ENCODE measurements at regions not wholly inside any gene's neighbourhood (a gene's known extent, or its start where the extent isn't known, plus 50 kb on each side); places are given as distances from the start of the nearest gene placed in this dataset.

DNA sequence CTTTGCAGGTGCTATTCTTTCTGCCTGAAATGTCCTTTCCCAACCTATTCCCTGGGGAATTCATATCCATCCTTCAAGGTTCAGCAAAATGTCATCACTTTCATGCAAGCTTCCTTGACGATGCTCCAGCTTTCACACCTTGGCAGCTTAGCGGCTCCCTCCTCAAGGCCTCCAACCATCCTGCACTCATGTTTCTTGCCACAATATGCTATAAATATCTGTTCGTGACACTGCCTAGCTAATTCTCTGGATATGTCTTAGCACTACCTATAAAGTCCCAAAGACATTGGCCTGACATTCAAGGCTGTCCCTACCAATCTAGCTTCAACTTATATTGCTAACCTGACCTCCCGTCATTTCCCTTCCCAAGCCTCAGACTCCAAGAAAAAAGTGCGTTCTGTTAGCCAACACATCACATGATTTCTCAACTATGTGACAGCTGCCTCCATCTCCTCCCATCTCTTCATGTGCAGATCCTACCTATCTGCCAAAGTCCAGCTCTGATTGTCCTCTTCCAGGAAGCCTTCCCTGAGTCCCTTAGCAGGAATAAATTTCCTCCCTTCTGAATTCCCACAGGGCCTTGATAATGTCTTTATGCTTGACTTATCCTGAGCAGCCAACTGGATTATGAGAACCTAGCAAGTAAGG, 359.9 kb upstream of the F9 start:
- TF ChIP-seq TEAD4 (IDR thresholded peaks at IDR 0.05) (no peak), CEBPB (IDR thresholded peaks at IDR 0.05) (no peak), TCF12 (IDR thresholded peaks at IDR 0.05; ENCODE audit: low read depth) (no peak), NFIC (IDR thresholded peaks at IDR 0.05) (no peak), YY1 (IDR thresholded peaks at IDR 0.05; ENCODE audit: low read depth) (no peak), RAD21 (IDR thresholded peaks at IDR 0.05; ENCODE audit: low read depth) (no peak), CREB1 (IDR thresholded peaks at IDR 0.05; ENCODE audit: low read depth) (no peak), TAF1 (IDR thresholded peaks at IDR 0.05; ENCODE audit: low read depth) (no peak), FOXM1 (IDR thresholded peaks at IDR 0.05; ENCODE audit: borderline replicate concordance, low read depth) (no peak), ZBTB7A (IDR thresholded peaks at IDR 0.05; ENCODE audit: low read depth) (no peak), EP300 (IDR thresholded peaks at IDR 0.05; ENCODE audit: borderline replicate concordance) (no peak), EGR1 (IDR thresholded peaks at IDR 0.05) (no peak)
- TF ChIP-seq, protein P1, sequence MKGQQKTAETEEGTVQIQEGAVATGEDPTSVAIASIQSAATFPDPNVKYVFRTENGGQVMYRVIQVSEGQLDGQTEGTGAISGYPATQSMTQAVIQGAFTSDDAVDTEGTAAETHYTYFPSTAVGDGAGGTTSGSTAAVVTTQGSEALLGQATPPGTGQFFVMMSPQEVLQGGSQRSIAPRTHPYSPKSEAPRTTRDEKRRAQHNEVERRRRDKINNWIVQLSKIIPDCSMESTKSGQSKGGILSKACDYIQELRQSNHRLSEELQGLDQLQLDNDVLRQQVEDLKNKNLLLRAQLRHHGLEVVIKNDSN (IDR thresholded peaks at IDR 0.05), result no peak
- TF ChIP-seq, protein P2, sequence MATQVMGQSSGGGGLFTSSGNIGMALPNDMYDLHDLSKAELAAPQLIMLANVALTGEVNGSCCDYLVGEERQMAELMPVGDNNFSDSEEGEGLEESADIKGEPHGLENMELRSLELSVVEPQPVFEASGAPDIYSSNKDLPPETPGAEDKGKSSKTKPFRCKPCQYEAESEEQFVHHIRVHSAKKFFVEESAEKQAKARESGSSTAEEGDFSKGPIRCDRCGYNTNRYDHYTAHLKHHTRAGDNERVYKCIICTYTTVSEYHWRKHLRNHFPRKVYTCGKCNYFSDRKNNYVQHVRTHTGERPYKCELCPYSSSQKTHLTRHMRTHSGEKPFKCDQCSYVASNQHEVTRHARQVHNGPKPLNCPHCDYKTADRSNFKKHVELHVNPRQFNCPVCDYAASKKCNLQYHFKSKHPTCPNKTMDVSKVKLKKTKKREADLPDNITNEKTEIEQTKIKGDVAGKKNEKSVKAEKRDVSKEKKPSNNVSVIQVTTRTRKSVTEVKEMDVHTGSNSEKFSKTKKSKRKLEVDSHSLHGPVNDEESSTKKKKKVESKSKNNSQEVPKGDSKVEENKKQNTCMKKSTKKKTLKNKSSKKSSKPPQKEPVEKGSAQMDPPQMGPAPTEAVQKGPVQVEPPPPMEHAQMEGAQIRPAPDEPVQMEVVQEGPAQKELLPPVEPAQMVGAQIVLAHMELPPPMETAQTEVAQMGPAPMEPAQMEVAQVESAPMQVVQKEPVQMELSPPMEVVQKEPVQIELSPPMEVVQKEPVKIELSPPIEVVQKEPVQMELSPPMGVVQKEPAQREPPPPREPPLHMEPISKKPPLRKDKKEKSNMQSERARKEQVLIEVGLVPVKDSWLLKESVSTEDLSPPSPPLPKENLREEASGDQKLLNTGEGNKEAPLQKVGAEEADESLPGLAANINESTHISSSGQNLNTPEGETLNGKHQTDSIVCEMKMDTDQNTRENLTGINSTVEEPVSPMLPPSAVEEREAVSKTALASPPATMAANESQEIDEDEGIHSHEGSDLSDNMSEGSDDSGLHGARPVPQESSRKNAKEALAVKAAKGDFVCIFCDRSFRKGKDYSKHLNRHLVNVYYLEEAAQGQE (IDR thresholded peaks at IDR 0.05; ENCODE audit: low read depth), result no peak
- TF ChIP-seq, protein P3, sequence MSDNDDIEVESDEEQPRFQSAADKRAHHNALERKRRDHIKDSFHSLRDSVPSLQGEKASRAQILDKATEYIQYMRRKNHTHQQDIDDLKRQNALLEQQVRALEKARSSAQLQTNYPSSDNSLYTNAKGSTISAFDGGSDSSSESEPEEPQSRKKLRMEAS (IDR thresholded peaks at IDR 0.05), result no peak

DNA sequence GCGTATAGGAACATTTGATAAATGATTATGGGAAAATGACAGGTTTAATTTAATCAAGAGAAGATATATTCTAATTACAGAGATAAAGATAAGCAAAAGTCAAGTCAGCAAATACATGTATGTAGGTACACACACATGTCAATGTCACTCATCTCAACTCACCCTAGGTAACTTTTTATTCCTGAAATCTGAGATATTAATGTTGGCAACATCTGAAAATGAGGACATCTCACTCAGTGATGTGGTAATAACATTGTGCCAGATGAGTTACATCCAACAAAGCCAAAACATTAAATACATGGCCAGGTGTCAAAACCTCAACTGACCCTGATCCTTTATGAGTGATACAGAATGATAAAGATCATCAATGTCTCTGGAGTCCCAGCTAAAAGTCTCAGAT, 363.3 kb upstream of the F9 start:
- TF ChIP-seq, protein P2 (IDR thresholded peaks at IDR 0.05; ENCODE audit: low read depth), result no peak

DNA sequence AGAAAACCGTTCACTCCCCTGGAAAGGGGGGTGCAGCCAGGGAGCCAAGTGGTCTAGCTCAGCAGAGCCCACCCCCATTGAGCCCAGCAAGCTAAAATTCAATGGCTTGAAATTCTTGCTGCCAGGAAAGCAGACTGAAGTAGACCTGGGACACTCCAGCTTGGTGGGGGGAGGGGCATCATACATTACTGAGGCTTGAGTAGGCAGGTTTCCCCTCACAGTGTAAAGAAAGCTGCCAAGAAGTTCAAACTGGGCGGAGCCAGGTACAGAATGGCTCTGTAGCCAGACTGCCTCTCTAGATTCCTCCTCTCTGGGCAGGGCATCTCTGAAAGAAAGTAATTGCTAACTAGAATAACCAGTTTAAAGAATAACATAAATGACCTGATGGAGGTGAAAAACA, 372.3 kb upstream of the F9 start:
- TF ChIP-seq, protein P2 (IDR thresholded peaks at IDR 0.05; ENCODE audit: low read depth), result no peak
- TF ChIP-seq TCF12 (IDR thresholded peaks at IDR 0.05; ENCODE audit: low read depth) (no peak), CEBPB (IDR thresholded peaks at IDR 0.05) (no peak), YY1 (IDR thresholded peaks at IDR 0.05; ENCODE audit: low read depth) (no peak), ZBTB7A (IDR thresholded peaks at IDR 0.05; ENCODE audit: low read depth) (no peak), TAF1 (IDR thresholded peaks at IDR 0.05; ENCODE audit: low read depth) (no peak), CREB1 (IDR thresholded peaks at IDR 0.05; ENCODE audit: low read depth) (no peak), FOXM1 (IDR thresholded peaks at IDR 0.05; ENCODE audit: borderline replicate concordance, low read depth) (no peak)
- TF ChIP-seq, protein P1 (IDR thresholded peaks at IDR 0.05), result no peak
- TF ChIP-seq, protein P3 (IDR thresholded peaks at IDR 0.05), result no peak

DNA sequence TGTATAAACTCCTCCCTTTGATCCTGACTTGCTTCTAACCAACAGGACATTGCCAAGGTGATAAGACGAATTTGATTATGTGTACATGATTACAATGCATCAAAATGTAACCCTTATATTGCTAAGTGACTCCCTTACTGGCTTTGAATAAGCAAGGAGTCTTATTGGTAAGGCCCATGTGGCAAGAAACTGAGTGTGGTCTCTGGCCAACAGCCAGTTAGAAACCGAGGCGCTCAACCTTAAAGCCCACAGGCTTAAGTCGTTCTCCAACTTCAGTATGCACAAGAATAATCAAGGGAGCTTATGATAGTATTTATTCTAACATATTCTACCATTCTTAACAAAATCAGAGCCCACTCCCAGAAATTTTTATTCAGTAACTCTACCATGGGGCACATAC, 374.2 kb upstream of the F9 start:
- TF ChIP-seq YY1 (IDR thresholded peaks at IDR 0.05; ENCODE audit: low read depth), result no peak
- no peak for TF ChIP-seq TCF12 (IDR thresholded peaks at IDR 0.05; ENCODE audit: low read depth)
- no peak for TF ChIP-seq TEAD4 (IDR thresholded peaks at IDR 0.05)
- no peak for TF ChIP-seq CEBPB (IDR thresholded peaks at IDR 0.05)
- no peak for TF ChIP-seq RAD21 (IDR thresholded peaks at IDR 0.05; ENCODE audit: low read depth)
- no peak for TF ChIP-seq TAF1 (IDR thresholded peaks at IDR 0.05; ENCODE audit: low read depth)
- TF ChIP-seq, protein P3 (IDR thresholded peaks at IDR 0.05), result no peak
- TF ChIP-seq EGR1 (IDR thresholded peaks at IDR 0.05), result no peak
- TF ChIP-seq, protein P1 (IDR thresholded peaks at IDR 0.05), result no peak
- no peak for TF ChIP-seq ZBTB7A (IDR thresholded peaks at IDR 0.05; ENCODE audit: low read depth)
- no peak for TF ChIP-seq NFIC (IDR thresholded peaks at IDR 0.05)
- TF ChIP-seq CREB1 (IDR thresholded peaks at IDR 0.05; ENCODE audit: low read depth), result no peak
- TF ChIP-seq FOXM1 (IDR thresholded peaks at IDR 0.05; ENCODE audit: borderline replicate concordance, low read depth), result no peak
- no peak for TF ChIP-seq EP300 (IDR thresholded peaks at IDR 0.05; ENCODE audit: borderline replicate concordance)
- TF ChIP-seq, protein P2 (IDR thresholded peaks at IDR 0.05; ENCODE audit: low read depth), result no peak
